OCI-LY7 (cell line): ENCODE measurements at regions not wholly inside any gene's neighbourhood (a gene's known extent, or its start where the extent isn't known, plus 50 kb on each side); places are given as distances from the start of the nearest gene placed in this dataset.

Experiments used
- CTCF ChIP-seq: fragments of 200-600 bp; sonication (generic); conservative IDR thresholded peaks from 2 replicates; pipeline ENCODE4 v1.5.1; 2014; ENCODE audit warnings: mild to moderate bottlenecking, antibody characterized with exemption, low read length, moderate library complexity, mixed read lengths
- EZH2phosphoT487 ChIP-seq: fragments of 200-600 bp; sonication (generic); IDR thresholded peaks from 2 replicates; pipeline ENCODE4 v1.6.1; 2018; ENCODE audit warnings: low read depth, borderline replicate concordance, mild to moderate bottlenecking, mixed run types, antibody characterized with exemption, low read length, moderate library complexity, mixed read lengths

- TF ChIP-seq CTCF, result no peak
- no peak for TF ChIP-seq EZH2phosphoT487
These were observed 52.6 kb upstream of the CD82 start for GRCh38 chr11:44512818-44513217.
